ENCODE measurements at regions not wholly inside any gene's neighbourhood (a gene's known extent, or its start where the extent isn't known, plus 50 kb on each side); places are given as distances from the start of the nearest gene placed in this dataset.

GRCh38 chr5:2487152-2487763, 264.2 kb downstream of the IRX2 start:
- no peaks in the 10 kb centered on the region for H3K27me3 ChIP-seq (ENCODE audit: low read depth)
- H3K9me3 ChIP-seq (replicated peaks): peaks cover 36% of the 10 kb centered on the region
- H3K4me1 ChIP-seq: no peaks in the 10 kb centered on the region
- intact Hi-C loops (cut with micrococcal nuclease): no loop called here
- no peak for DNase-seq
- no peak overlapping the region for H3K27ac ChIP-seq (replicated peaks)
- TF ChIP-seq CTCF (IDR thresholded peaks at IDR 0.05; ENCODE audit: borderline replicate concordance): no peak
- no peaks in the 10 kb centered on the region for H3K36me3 ChIP-seq
- H3K4me3 ChIP-seq: no peak overlapping the region

GRCh38 chr5:2486373-2486772, 265.1 kb downstream of the IRX2 start:
- Histone ChIP-seq H3K9me3 (replicated peaks) (peaks cover 45% of the 10 kb centered on the region), H3K27me3 (ENCODE audit: low read depth) (no peaks in the 10 kb centered on the region), H3K4me3 (no peak overlapping the region), H3K4me1 (no peaks in the 10 kb centered on the region), H3K36me3 (no peaks in the 10 kb centered on the region), H3K27ac (replicated peaks) (no peak overlapping the region)
- TF ChIP-seq CTCF (IDR thresholded peaks at IDR 0.05; ENCODE audit: borderline replicate concordance): no peak
- intact Hi-C loops (cut with micrococcal nuclease): no loop called here
- DNase-seq: no peak

GRCh38 chr5:2482778-2483177, 268.7 kb downstream of the IRX2 start:
- no peaks in the 10 kb centered on the region for H3K4me1 ChIP-seq
- intact Hi-C loops (cut with micrococcal nuclease): no loop called here
- no peak for DNase-seq
- no peak overlapping the region for H3K4me3 ChIP-seq
- no peak overlapping the region for H3K27ac ChIP-seq (replicated peaks)
- no peak for TF ChIP-seq CTCF (IDR thresholded peaks at IDR 0.05; ENCODE audit: borderline replicate concordance)
- peaks cover 47% of the 10 kb centered on the region for H3K9me3 ChIP-seq (replicated peaks)
- no peaks in the 10 kb centered on the region for H3K36me3 ChIP-seq
- peaks cover 22% of the 10 kb centered on the region for H3K27me3 ChIP-seq (ENCODE audit: low read depth)

DNA sequence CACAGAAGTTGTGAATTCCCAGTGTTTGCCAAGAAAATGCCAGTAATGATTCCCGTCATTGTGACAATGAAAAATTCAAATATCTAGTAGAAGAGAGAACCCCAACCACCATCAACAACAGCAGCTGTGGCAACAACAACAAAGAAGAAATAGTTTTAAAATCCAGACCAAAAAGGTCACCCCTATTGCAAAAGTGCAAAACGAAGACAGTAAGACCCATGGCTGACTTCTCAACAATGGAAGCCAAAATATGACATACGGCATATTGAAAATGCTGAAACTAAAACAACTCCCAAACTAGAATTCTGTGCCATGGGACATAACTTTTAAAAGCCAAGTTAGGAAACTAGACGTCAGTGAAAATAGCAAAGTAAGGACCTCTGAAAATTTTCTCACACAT, 270.6 kb downstream of the IRX2 start:
- no peak overlapping the region for H3K27ac ChIP-seq (replicated peaks)
- DNase-seq: no peak
- H3K36me3 ChIP-seq: no peaks in the 10 kb centered on the region
- intact Hi-C loops (cut with micrococcal nuclease): no loop called here
- peaks cover 38% of the 10 kb centered on the region for H3K27me3 ChIP-seq (ENCODE audit: low read depth)
- peaks cover 43% of the 10 kb centered on the region for H3K9me3 ChIP-seq (replicated peaks)
- no peak overlapping the region for H3K4me3 ChIP-seq
- H3K4me1 ChIP-seq: no peaks in the 10 kb centered on the region
- TF ChIP-seq CTCF (IDR thresholded peaks at IDR 0.05; ENCODE audit: borderline replicate concordance): no peak

DNA sequence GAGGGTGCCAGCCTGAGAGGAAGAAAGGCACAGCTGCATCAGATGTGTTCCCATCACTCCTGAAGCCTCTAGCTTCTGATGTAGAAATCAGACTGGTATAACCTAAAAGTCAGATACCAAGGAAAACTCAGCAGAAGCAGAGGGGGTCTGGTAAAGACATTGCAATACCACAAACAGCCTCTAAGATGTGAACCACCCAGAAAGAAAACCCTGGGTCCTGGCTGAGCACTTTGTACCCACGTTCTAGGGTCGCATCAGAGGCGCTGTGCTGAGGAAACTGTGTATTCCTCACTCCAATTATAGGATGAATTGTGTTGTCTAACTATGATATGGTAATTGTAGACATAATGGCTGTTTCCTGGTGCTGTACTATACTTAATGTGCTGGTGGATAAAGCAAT, 275.6 kb downstream of the IRX2 start:
- Histone ChIP-seq H3K4me1 (no peaks in the 10 kb centered on the region), H3K9me3 (replicated peaks) (no peaks in the 10 kb centered on the region), H3K27ac (replicated peaks) (no peak overlapping the region), H3K36me3 (no peaks in the 10 kb centered on the region), H3K27me3 (ENCODE audit: low read depth) (peaks cover 66% of the 10 kb centered on the region), H3K4me3 (no peak overlapping the region)
- no peak for DNase-seq
- intact Hi-C loops (cut with micrococcal nuclease): no loop called here
- no peak for TF ChIP-seq CTCF (IDR thresholded peaks at IDR 0.05; ENCODE audit: borderline replicate concordance)

Measured in left ventricle myocardium inferior (tissue), 1 donor.